GM23338 (cell line): ENCODE measurements at regions not wholly inside any gene's neighbourhood (a gene's known extent, or its start where the extent isn't known, plus 50 kb on each side); places are given as distances from the start of the nearest gene placed in this dataset.

Experiments
- ATAC-seq: fragments of 200-7000 bp; cut with Tn5 transposase; 3 replicates; pipeline ENCODE4 v1.9.1; 2020
- DNase-seq: peaks from one replicate; pipeline ENCODE4 v3.0.0-alpha.2; 2015; ENCODE audit warnings: low spot score
- H2AFZ ChIP-seq: fragments of 200-600 bp; sonication (generic); 2 replicates; pipeline ENCODE4 v1.8.0; 2016; ENCODE audit warnings: antibody characterized with exemption, mild to moderate bottlenecking, moderate library complexity
- H3F3A ChIP-seq: fragments of 200-600 bp; sonication (generic); replicated peaks from 2 replicates; pipeline ENCODE4 v1.8.0; 2017; ENCODE audit warnings: antibody characterized with exemption, mixed run types, low read depth
- H3K27ac ChIP-seq: fragments of 200-600 bp; sonication (generic); 2 replicates; pipeline ENCODE4 v1.6.1; 2016; ENCODE audit warnings: low read depth
- H3K27me3 ChIP-seq: fragments of 200-600 bp; sonication (generic); 2 replicates; pipeline ENCODE4 v1.8.0; 2016; ENCODE audit warnings: mild to moderate bottlenecking, mixed run types, moderate library complexity; ENCODE audit not compliant: insufficient read depth
- H3K36me3 ChIP-seq: fragments of 200-600 bp; sonication (generic); 2 replicates; pipeline ENCODE4 v1.8.0; 2016; ENCODE audit warnings: mild to moderate bottlenecking; ENCODE audit not compliant: insufficient read depth
- H3K4me1 ChIP-seq: fragments of 200-600 bp; sonication (generic); 2 replicates; pipeline ENCODE4 v1.8.0; 2016; ENCODE audit warnings: mild to moderate bottlenecking, moderate library complexity; ENCODE audit not compliant: insufficient read depth
- H3K4me2 ChIP-seq: fragments of 200-600 bp; sonication (generic); 2 replicates; pipeline ENCODE4 v1.7.1; 2017; ENCODE audit warnings: mixed run types
- H3K4me3 ChIP-seq: fragments of 200-600 bp; sonication (generic); 2 replicates; pipeline ENCODE4 v1.6.1; 2016; ENCODE audit warnings: mixed run types
- H3K79me2 ChIP-seq: fragments of 200-600 bp; sonication (generic); replicated peaks from 2 replicates; pipeline ENCODE4 v1.8.0; 2017; ENCODE audit warnings: mild to moderate bottlenecking; ENCODE audit not compliant: insufficient read depth
- H3K9me2 ChIP-seq: fragments of 200-600 bp; sonication (generic); 2 replicates; pipeline ENCODE4 v1.8.0; 2017; ENCODE audit not compliant: insufficient read depth
- H4K20me1 ChIP-seq: fragments of 200-600 bp; sonication (generic); replicated peaks from 2 replicates; pipeline ENCODE4 v1.8.0; 2017; ENCODE audit warnings: mild to moderate bottlenecking; ENCODE audit not compliant: insufficient read depth
- H3K27ac Mint-ChIP-seq: 2 replicates; pipeline ENCODE4 v1.8.0; 2020; ENCODE audit warnings: inconsistent platforms, mild to moderate bottlenecking, moderate library complexity, mixed read lengths
- H3K27me3 Mint-ChIP-seq: 3 replicates; pipeline ENCODE4 v1.8.0; 2022; ENCODE audit warnings: low read depth, mild to moderate bottlenecking, moderate library complexity, mixed read lengths, inconsistent platforms; ENCODE audit not compliant: insufficient read depth, poor library complexity
- H3K36me3 Mint-ChIP-seq: 3 replicates; pipeline ENCODE4 v1.8.0; 2021; ENCODE audit warnings: low read depth, mild to moderate bottlenecking, inconsistent platforms, moderate library complexity, mixed read lengths
- H3K4me1 Mint-ChIP-seq: 3 replicates; pipeline ENCODE4 v1.8.0; 2020; ENCODE audit warnings: mild to moderate bottlenecking, inconsistent platforms, mixed read lengths
- H3K4me3 Mint-ChIP-seq: 3 replicates; pipeline ENCODE4 v1.8.0; 2021; ENCODE audit warnings: moderate library complexity, mild to moderate bottlenecking, inconsistent platforms, mixed read lengths
- H3K9me3 Mint-ChIP-seq: 3 replicates; pipeline ENCODE4 v1.8.0; 2020; ENCODE audit warnings: moderate library complexity, mild to moderate bottlenecking, inconsistent platforms, mixed read lengths
- CREB1 ChIP-seq: fragments of 250-450 bp; sonication (Bioruptor Pico); IDR thresholded peaks from 2 replicates; pipeline ENCODE4 v1.5.0; 2020; ENCODE audit warnings: low read depth, mild to moderate bottlenecking, moderate library complexity
- ETS1 ChIP-seq: IDR thresholded peaks from 2 replicates; pipeline ENCODE4 v1.6.1; 2016; ENCODE audit warnings: antibody characterized with exemption
- EZH2 ChIP-seq: fragments of 200-600 bp; sonication (generic); IDR thresholded peaks from one replicate; pipeline ENCODE4 v1.8.0; 2017; ENCODE audit warnings: antibody characterized with exemption, mild to moderate bottlenecking, low read depth; ENCODE audit not compliant: unreplicated experiment
- JUNB ChIP-seq: IDR thresholded peaks from one replicate; pipeline ENCODE4 v1.6.1; 2016; ENCODE audit warnings: antibody characterized with exemption; ENCODE audit not compliant: unreplicated experiment
- NANOG ChIP-seq: IDR thresholded peaks from 2 replicates; pipeline ENCODE4 v1.6.1; 2016; ENCODE audit warnings: antibody characterized with exemption, borderline replicate concordance
- POLR2AphosphoS5 ChIP-seq: IDR thresholded peaks from 2 replicates; pipeline ENCODE4 v1.6.1; 2016; ENCODE audit warnings: antibody characterized with exemption, low read depth
- REST ChIP-seq: IDR thresholded peaks from one replicate; pipeline ENCODE4 v1.6.1; 2018; ENCODE audit warnings: antibody characterized with exemption; ENCODE audit not compliant: unreplicated experiment
- STAT1 ChIP-seq: IDR thresholded peaks from one replicate; pipeline ENCODE4 v1.6.1; 2016; ENCODE audit warnings: antibody characterized with exemption; ENCODE audit not compliant: unreplicated experiment
- ZNF114 ChIP-seq: fragments of 250-450 bp; sonication (Bioruptor Pico); IDR thresholded peaks from 2 replicates; pipeline ENCODE4 v1.5.0; 2020; ENCODE audit warnings: mild to moderate bottlenecking, moderate library complexity
- ZNF331 ChIP-seq: fragments of 250-450 bp; sonication (Bioruptor Pico); IDR thresholded peaks from 2 replicates; pipeline ENCODE4 v1.5.0; 2020; ENCODE audit warnings: low read depth, mild to moderate bottlenecking, moderate library complexity
- ZNF462 ChIP-seq: fragments of 250-450 bp; sonication (Bioruptor Pico); IDR thresholded peaks from 2 replicates; pipeline ENCODE4 v1.5.0; 2020; ENCODE audit warnings: mild to moderate bottlenecking, moderate library complexity

GRCh38 chr1:219113261-219113660 lies 60.4 kb upstream of the LYPLAL1 start (continued):
- TF ChIP-seq NANOG (no peak), ZNF462 (no peak), EZH2 (no peak), POLR2AphosphoS5 (no peak), ZNF114 (no peak)

- Mint-ChIP-seq H3K4me1 (no peaks in the 10 kb centered on the region), H3K27ac (no peak overlapping the region), H3K9me3 (peaks cover 14% of the 10 kb centered on the region), H3K27me3 (no peaks in the 10 kb centered on the region), H3K36me3 (no peaks in the 10 kb centered on the region), H3K4me3 (no peak overlapping the region)
- H2AFZ ChIP-seq = no peak overlapping the region
- no peak for ATAC-seq
- no peaks in the 10 kb centered on the region; the same call in 1 of the 2 replicates for H3K9me2 ChIP-seq
- no peak overlapping the region for H3K4me3 ChIP-seq
- H4K20me1 ChIP-seq = no peaks in the 10 kb centered on the region
- no peaks in the 10 kb centered on the region for H3K79me2 ChIP-seq
- DNase-seq = no peak
- H3K36me3 ChIP-seq = no peaks in the 10 kb centered on the region
- H3K27ac ChIP-seq = no peak overlapping the region
- H3K4me2 ChIP-seq = no peak overlapping the region
- no peaks in the 10 kb centered on the region for H3K4me1 ChIP-seq
- H3K27me3 ChIP-seq = no peaks in the 10 kb centered on the region
- no peaks in the 10 kb centered on the region for H3F3A ChIP-seq
- TF ChIP-seq EZH2 (no peak), NANOG (no peak), REST (no peak), STAT1 (no peak), ETS1 (no peak), ZNF331 (CRISPR knock-in tag) (no peak), JUNB (no peak), CREB1 (CRISPR knock-in tag) (no peak)
Observed at GRCh38 chr1:219114014-219114413, 59.7 kb upstream of the LYPLAL1 start.
